Thyroid gland (tissue), 4 donors: ENCODE measurements at regions not wholly inside any gene's neighbourhood (a gene's known extent, or its start where the extent isn't known, plus 50 kb on each side); places are given as distances from the start of the nearest gene placed in this dataset.

Experiments
- POLR2A ChIP-seq, 2 donors: fragments of 450-650 bp; IDR thresholded peaks; one replicate each; pipeline ENCODE4 v1.6.1; 2017; ENCODE audit warnings: antibody characterized with exemption in 2 of 2, mild to moderate bottlenecking in 2 of 2, moderate library complexity in 1 of 2
- TF ChIP-seq, protein P1 (sequence below), 6 experiments: fragments of 200-600 bp in 3 of 6; fragments of 450-650 bp in 3 of 6; sonication (generic) in 3 of 6; IDR thresholded peaks; one replicate each; pipeline ENCODE4 v1.5.1; 2016 to 2019; ENCODE audit warnings: antibody characterized with exemption in 6 of 6, mild to moderate bottlenecking in 2 of 6, inconsistent platforms in 1 of 6, moderate library complexity in 1 of 6

DNA sequence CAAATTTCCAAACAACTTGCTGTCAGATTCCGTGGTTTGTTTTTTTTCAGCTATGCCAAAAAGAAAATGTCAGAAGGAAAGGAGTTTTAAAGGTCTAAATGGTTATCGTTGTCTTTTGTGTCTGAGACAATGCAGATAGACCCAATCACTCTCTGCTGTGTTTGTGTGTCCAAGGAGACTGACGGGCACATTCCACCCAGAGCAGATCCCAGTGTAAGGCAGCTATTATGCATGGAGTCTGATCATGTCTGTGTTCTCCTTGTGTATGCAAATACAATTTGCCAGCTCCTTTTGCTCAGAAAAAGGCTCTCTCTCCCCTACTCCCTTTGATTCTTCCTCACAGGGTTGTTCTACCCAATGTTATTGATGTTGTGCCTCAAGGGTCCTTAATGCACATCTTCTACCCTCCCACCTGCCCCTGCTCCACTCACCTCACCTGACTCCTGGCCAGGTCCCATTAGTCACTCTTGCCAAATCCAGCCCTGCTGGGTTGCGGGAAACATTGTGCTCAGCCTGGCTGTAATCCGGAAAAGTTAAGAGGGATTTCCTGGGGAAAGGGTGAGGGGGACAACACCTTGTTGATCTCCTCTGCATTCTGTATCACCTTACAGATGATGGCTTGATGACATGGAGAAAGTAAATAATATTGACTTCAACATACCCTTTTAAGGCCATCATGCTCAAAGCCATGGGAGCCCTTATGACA is 61.0 kb downstream of the OTOL1 start:
- TF ChIP-seq, protein P1, sequence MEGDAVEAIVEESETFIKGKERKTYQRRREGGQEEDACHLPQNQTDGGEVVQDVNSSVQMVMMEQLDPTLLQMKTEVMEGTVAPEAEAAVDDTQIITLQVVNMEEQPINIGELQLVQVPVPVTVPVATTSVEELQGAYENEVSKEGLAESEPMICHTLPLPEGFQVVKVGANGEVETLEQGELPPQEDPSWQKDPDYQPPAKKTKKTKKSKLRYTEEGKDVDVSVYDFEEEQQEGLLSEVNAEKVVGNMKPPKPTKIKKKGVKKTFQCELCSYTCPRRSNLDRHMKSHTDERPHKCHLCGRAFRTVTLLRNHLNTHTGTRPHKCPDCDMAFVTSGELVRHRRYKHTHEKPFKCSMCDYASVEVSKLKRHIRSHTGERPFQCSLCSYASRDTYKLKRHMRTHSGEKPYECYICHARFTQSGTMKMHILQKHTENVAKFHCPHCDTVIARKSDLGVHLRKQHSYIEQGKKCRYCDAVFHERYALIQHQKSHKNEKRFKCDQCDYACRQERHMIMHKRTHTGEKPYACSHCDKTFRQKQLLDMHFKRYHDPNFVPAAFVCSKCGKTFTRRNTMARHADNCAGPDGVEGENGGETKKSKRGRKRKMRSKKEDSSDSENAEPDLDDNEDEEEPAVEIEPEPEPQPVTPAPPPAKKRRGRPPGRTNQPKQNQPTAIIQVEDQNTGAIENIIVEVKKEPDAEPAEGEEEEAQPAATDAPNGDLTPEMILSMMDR (IDR thresholded peaks at IDR 0.05): no peak
- TF ChIP-seq POLR2A (IDR thresholded peaks at IDR 0.05): no peak
